H9 (cell line): ENCODE measurements at regions not wholly inside any gene's neighbourhood (a gene's known extent, or its start where the extent isn't known, plus 50 kb on each side); places are given as distances from the start of the nearest gene placed in this dataset.

Source experiments
- DNase-seq: peaks from one replicate; pipeline ENCODE4 v3.0.0-alpha.2; 2017
- H2AFZ ChIP-seq: one replicate; pipeline ENCODE4 v1.6.1; 2013; ENCODE audit warnings: mild to moderate bottlenecking, low read length, control low read depth, moderate library complexity
- H2AK5ac ChIP-seq: 2 replicates; pipeline ENCODE4 v1.6.1; 2013; ENCODE audit warnings: low read length, control low read depth, mixed read lengths; ENCODE audit not compliant: insufficient read length
- H2BK120ac ChIP-seq: one replicate; pipeline ENCODE4 v1.6.1; 2013; ENCODE audit warnings: low read depth, mild to moderate bottlenecking, low read length, control low read depth, inconsistent platforms; ENCODE audit not compliant: poor library complexity, severe bottlenecking
- H2BK12ac ChIP-seq: 2 replicates; pipeline ENCODE4 v1.6.1; 2013; ENCODE audit warnings: low read length, control low read depth, mixed read lengths, low read depth; ENCODE audit not compliant: insufficient read length
- H2BK15ac ChIP-seq: 2 replicates; pipeline ENCODE4 v1.6.1; 2013; ENCODE audit warnings: low read depth, low read length, control low read depth
- H2BK20ac ChIP-seq: one replicate; pipeline ENCODE4 v1.6.1; 2013; ENCODE audit warnings: low read depth, mild to moderate bottlenecking, low read length, control low read depth, inconsistent platforms; ENCODE audit not compliant: poor library complexity, severe bottlenecking
- H2BK5ac ChIP-seq: 2 replicates; pipeline ENCODE4 v1.6.1; 2013; ENCODE audit warnings: low read length, control low read depth, mixed read lengths; ENCODE audit not compliant: insufficient read length
- H3K14ac ChIP-seq: 2 replicates; pipeline ENCODE4 v1.6.1; 2013; ENCODE audit warnings: low read length, control low read depth; ENCODE audit not compliant: insufficient read depth
- H3K18ac ChIP-seq: 2 replicates; pipeline ENCODE4 v1.6.1; 2013; ENCODE audit warnings: low read depth, mild to moderate bottlenecking, mixed read lengths, low read length, control low read depth; ENCODE audit not compliant: insufficient read length
- H3K23ac ChIP-seq: 2 replicates; pipeline ENCODE4 v1.6.1; 2013; ENCODE audit warnings: low read length, control low read depth, mixed read lengths, low read depth; ENCODE audit not compliant: insufficient read length
- H3K23me2 ChIP-seq: 2 replicates; pipeline ENCODE4 v1.6.1; 2013; ENCODE audit warnings: low read depth, mild to moderate bottlenecking, mixed read lengths, low read length, control low read depth; ENCODE audit not compliant: insufficient read length, poor library complexity, severe bottlenecking
- H3K27ac ChIP-seq: 2 replicates; pipeline ENCODE4 v1.5.1; 2013; ENCODE audit warnings: low read length, control low read depth, mixed read lengths, low read depth; ENCODE audit not compliant: insufficient read length
- H3K27me3 ChIP-seq: 2 replicates; pipeline ENCODE4 v1.6.1; 2013; ENCODE audit warnings: low read length, control low read depth, inconsistent platforms; ENCODE audit not compliant: insufficient read depth
- H3K4ac ChIP-seq: 2 replicates; pipeline ENCODE4 v1.6.1; 2013; ENCODE audit warnings: low read depth, mild to moderate bottlenecking, control low read depth, inconsistent platforms, low read length, moderate library complexity
- H3K4me1 ChIP-seq: 2 replicates; pipeline ENCODE4 v1.6.1; 2013; ENCODE audit warnings: low read length, control low read depth, inconsistent platforms; ENCODE audit not compliant: insufficient read depth
- H3K4me2 ChIP-seq: 2 replicates; pipeline ENCODE4 v1.6.1; 2013; ENCODE audit warnings: low read length, control low read depth, mixed read lengths; ENCODE audit not compliant: insufficient read length, insufficient read depth
- H3K56ac ChIP-seq: 2 replicates; pipeline ENCODE4 v1.6.1; 2013; ENCODE audit warnings: low read depth, mild to moderate bottlenecking, mixed read lengths, low read length, control low read depth; ENCODE audit not compliant: insufficient read length
- H3K79me1 ChIP-seq: 2 replicates; pipeline ENCODE4 v1.6.1; 2013; ENCODE audit warnings: low read depth, mild to moderate bottlenecking, moderate library complexity, low read length, control low read depth, inconsistent platforms; ENCODE audit not compliant: insufficient read depth, poor library complexity, severe bottlenecking
- H3K79me2 ChIP-seq: 2 replicates; pipeline ENCODE4 v1.6.1; 2013; ENCODE audit warnings: low read length, control low read depth, inconsistent platforms; ENCODE audit not compliant: insufficient read depth
- H3K9ac ChIP-seq: 2 replicates; pipeline ENCODE4 v1.6.1; 2013; ENCODE audit warnings: low read length, control low read depth, mixed read lengths; ENCODE audit not compliant: insufficient read length; ENCODE audit errors: extremely low read depth
- H3K9me3 ChIP-seq: one replicate; pipeline ENCODE4 v1.6.1; 2013; ENCODE audit warnings: low read depth, low read length, inconsistent platforms; ENCODE audit not compliant: control insufficient read depth
- H3T11ph ChIP-seq: one replicate; pipeline ENCODE4 v1.6.1; 2013; ENCODE audit warnings: mild to moderate bottlenecking, low read length, control low read depth, inconsistent platforms
- H4K20me1 ChIP-seq: one replicate; pipeline ENCODE4 v1.6.1; 2013; ENCODE audit not compliant: control insufficient read depth, insufficient read length, insufficient read depth
- H4K5ac ChIP-seq: 2 replicates; pipeline ENCODE4 v1.6.1; 2013; ENCODE audit warnings: low read depth, mild to moderate bottlenecking, mixed read lengths, low read length, control low read depth; ENCODE audit not compliant: insufficient read length
- H4K8ac ChIP-seq: replicated peaks from 2 replicates; pipeline ENCODE4 v1.6.1; 2013; ENCODE audit warnings: low read length, control low read depth, mixed read lengths, low read depth; ENCODE audit not compliant: insufficient read length
- H4K91ac ChIP-seq: 2 replicates; pipeline ENCODE4 v1.6.1; 2013; ENCODE audit warnings: low read depth, mild to moderate bottlenecking, moderate library complexity, mixed read lengths, low read length, control low read depth; ENCODE audit not compliant: insufficient read length
- H3K27ac Mint-ChIP-seq, 3 experiments: 2 replicates in 2 of 3; 3 replicates in 1 of 3; pipeline ENCODE4 v1.8.0; 2020 to 2021; ENCODE audit warnings: mixed read lengths in 3 of 3, mild to moderate bottlenecking in 1 of 3, moderate library complexity in 1 of 3
- H3K27me3 Mint-ChIP-seq: 2 replicates; pipeline ENCODE4 v1.8.0; 2021; ENCODE audit warnings: low read depth, mild to moderate bottlenecking, moderate library complexity, mixed read lengths
- H3K36me3 Mint-ChIP-seq, 3 experiments: 2 replicates in 2 of 3; 3 replicates in 1 of 3; pipeline ENCODE4 v1.8.0; 2020 to 2021; ENCODE audit warnings: low read depth in 3 of 3, mixed read lengths in 3 of 3; ENCODE audit not compliant: insufficient read depth in 1 of 3
- H3K4me1 Mint-ChIP-seq, 2 experiments: 2 replicates each; pipeline ENCODE4 v1.8.0; 2020; ENCODE audit warnings: mixed read lengths in 2 of 2
- H3K4me3 Mint-ChIP-seq, 2 experiments: 2 replicates in 1 of 2; 3 replicates in 1 of 2; pipeline ENCODE4 v1.8.0; 2020 to 2021; ENCODE audit warnings: mild to moderate bottlenecking in 2 of 2, mixed read lengths in 2 of 2, moderate library complexity in 1 of 2
- H3K9me3 Mint-ChIP-seq, 2 experiments: 2 replicates in 1 of 2; 3 replicates in 1 of 2; pipeline ENCODE4 v1.8.0; 2020; ENCODE audit warnings: mild to moderate bottlenecking in 2 of 2, mixed read lengths in 2 of 2, moderate library complexity in 1 of 2
- WGBS: extraction: QIAGEN DNeasy Blood & Tissue Kit; methylation state at CpG from one replicate; pipeline ENCODE4 v1.1.7; 2013; ENCODE audit warnings: missing lambda C conversion rate, low lambda C conversion rate, mixed read lengths; ENCODE audit not compliant: insufficient read length; ENCODE audit errors: extremely low coverage; 5-methylcytosine and 5-hydroxymethylcytosine counted together
- TF ChIP-seq, protein P1 (sequence below): fragments of 200-600 bp; sonication (generic); conservative IDR thresholded peaks from 3 replicates; pipeline ENCODE4 v1.8.0; 2021; ENCODE audit warnings: antibody characterized with exemption, mild to moderate bottlenecking

GRCh38 chr10:106255111-106255678 lies 909.3 kb downstream of the SORCS1 start:
- Histone ChIP-seq H3K4me1 (no peaks in the 10 kb centered on the region), H3K79me1 (no peaks in the 10 kb centered on the region), H2AFZ (no peak overlapping the region), H3K79me2 (no peaks in the 10 kb centered on the region), H3K4ac (no peak overlapping the region), H3K9me3 (no peaks in the 10 kb centered on the region), H4K91ac (no peak overlapping the region), H3T11ph (no peak overlapping the region), H4K20me1 (no peaks in the 10 kb centered on the region), H4K5ac (no peak overlapping the region), H2BK20ac (no peak overlapping the region), H3K4me2 (no peak overlapping the region), H2BK5ac (no peak overlapping the region), H3K18ac (no peak overlapping the region), H4K8ac (no peak overlapping the region), H3K23ac (no peak overlapping the region), H3K23me2 (no peaks in the 10 kb centered on the region), H2BK15ac (no peak overlapping the region), H3K27me3 (no peaks in the 10 kb centered on the region), H3K56ac (no peak overlapping the region), H3K27ac (no peak overlapping the region), H2BK12ac (no peak overlapping the region), H3K14ac (no peak overlapping the region), H2BK120ac (no peak overlapping the region), H3K9ac (no peak overlapping the region), H2AK5ac (no peak overlapping the region)
- Mint-ChIP-seq H3K27ac (no peak overlapping the region), H3K36me3 (no peaks in the 10 kb centered on the region), H3K27me3 (no peaks in the 10 kb centered on the region), H3K4me3 (no peak overlapping the region), H3K4me1 (no peaks in the 10 kb centered on the region), H3K9me3 (peaks cover 2 to 3% of the 10 kb centered on the region in 2 experiments; a peak in 1 of 5 replicates)
- WGBS: no CpG with 5 or more reads among the region's 6 CpGs
- no peak for DNase-seq
- TF ChIP-seq, protein P1, sequence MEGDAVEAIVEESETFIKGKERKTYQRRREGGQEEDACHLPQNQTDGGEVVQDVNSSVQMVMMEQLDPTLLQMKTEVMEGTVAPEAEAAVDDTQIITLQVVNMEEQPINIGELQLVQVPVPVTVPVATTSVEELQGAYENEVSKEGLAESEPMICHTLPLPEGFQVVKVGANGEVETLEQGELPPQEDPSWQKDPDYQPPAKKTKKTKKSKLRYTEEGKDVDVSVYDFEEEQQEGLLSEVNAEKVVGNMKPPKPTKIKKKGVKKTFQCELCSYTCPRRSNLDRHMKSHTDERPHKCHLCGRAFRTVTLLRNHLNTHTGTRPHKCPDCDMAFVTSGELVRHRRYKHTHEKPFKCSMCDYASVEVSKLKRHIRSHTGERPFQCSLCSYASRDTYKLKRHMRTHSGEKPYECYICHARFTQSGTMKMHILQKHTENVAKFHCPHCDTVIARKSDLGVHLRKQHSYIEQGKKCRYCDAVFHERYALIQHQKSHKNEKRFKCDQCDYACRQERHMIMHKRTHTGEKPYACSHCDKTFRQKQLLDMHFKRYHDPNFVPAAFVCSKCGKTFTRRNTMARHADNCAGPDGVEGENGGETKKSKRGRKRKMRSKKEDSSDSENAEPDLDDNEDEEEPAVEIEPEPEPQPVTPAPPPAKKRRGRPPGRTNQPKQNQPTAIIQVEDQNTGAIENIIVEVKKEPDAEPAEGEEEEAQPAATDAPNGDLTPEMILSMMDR: no peak
